ENCODE measurements at regions not wholly inside any gene's neighbourhood (a gene's known extent, or its start where the extent isn't known, plus 50 kb on each side); places are given as distances from the start of the nearest gene placed in this dataset.

DNA sequence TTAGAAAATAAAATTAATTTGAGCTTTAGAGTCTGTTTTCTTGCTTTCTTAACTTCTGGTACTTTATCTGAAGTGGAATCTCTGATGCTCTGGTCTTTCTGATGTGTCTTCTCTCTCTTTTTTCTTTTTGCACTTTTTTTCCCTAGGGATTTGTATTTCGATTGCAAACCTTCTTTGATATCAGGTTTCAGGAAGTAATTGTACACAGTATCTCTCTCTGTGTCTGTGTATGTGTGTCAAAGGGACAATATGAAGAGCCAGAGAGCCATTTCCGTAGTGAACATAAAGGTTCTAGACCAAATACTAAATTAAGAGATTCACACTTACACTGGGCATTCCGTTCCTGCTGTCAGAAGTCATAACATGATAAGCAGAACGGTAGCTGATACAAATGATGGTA lies 325.0 kb downstream of the PCDH7 start (continued):
- TF ChIP-seq TBP (IDR thresholded peaks at IDR 0.05; ENCODE audit: low read depth, low read length) (no peak), KDM1A (IDR thresholded peaks at IDR 0.05; ENCODE audit: borderline replicate concordance, low read length) (no peak), SAP30 (IDR thresholded peaks at IDR 0.05; ENCODE audit: insufficient read depth, insufficient replicate concordance, low read length) (no peak)
